Right renal cortex interstitium (tissue), 3 donors: ENCODE measurements at regions not wholly inside any gene's neighbourhood (a gene's known extent, or its start where the extent isn't known, plus 50 kb on each side); places are given as distances from the start of the nearest gene placed in this dataset.
"Not testable (repeated sequence)": the region's sequence is repeated elsewhere in the genome, so short reads cannot be mapped to it uniquely, and the experiment has no call there.

Experiments
- DNase-seq, 3 donors: peaks; one replicate each; pipeline ENCODE4 v3.0.0-alpha.2; 2013; ENCODE audit warnings: low read depth in 3 of 3, low spot score in 2 of 3

DNA sequence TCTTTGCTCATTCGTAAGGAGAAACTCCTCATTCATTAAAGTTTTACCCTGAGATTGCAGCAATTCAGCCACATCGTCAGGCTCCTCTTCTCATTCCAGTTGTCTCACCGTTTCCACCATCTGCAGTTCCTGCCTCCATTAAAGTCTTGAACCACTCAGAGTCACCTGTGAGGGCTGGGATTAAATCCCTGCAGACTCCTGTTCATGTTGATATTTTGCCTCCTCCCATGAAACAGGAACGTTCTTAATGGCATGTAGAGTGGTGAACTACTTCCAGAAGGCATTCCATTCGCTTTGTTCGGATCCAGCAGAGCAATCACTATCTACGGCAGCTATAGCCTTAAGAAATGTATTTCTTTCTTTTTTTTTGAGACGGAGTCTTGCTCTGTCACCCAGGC, 96.5 kb upstream of the FAM20C start:
- no peak for DNase-seq

DNA sequence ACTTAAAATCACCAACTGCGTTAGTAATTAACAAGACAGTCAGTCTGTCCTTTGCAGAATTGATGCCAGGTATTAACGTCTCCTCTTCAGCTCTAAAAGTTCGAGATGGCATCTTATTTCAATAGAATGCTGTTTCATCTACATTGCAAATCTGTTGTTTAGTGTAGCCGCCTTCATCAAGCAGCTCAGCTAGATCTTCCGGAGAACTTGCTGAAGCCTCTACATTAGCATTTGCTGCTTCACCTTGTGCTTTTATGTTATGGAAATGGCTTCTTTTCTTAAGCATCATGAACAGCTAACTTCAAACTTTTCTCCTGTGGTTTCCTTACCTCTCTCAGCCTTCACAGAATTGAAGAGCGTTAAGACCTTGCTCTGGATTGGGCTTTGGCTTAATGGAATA, 95.5 kb upstream of the FAM20C start:
- no peak for DNase-seq

DNA sequence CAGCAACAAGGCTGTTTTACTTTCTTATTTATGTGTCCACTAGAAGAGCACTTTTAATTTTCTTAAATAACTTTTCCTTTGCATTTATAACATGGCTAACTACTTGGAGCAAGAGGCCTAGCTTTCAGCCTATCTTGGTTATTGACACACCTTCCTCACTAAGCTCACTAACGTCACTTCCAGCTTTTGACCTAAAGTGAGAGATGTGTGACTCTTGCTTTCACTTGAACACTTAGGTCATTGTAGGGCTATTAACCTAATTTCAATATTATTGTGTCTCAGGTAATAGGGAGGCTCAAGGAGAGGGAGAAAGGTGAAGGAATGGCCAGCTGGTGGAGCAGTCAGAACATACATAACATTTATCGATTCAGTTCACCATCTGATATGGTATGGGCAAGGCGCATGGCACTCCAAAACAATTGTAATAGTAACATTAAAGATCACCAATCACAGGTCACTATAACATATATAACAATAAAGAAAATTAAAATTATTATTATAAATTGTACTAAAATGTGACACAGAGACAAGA, 95.0 kb upstream of the FAM20C start:
- no peak for DNase-seq

DNA sequence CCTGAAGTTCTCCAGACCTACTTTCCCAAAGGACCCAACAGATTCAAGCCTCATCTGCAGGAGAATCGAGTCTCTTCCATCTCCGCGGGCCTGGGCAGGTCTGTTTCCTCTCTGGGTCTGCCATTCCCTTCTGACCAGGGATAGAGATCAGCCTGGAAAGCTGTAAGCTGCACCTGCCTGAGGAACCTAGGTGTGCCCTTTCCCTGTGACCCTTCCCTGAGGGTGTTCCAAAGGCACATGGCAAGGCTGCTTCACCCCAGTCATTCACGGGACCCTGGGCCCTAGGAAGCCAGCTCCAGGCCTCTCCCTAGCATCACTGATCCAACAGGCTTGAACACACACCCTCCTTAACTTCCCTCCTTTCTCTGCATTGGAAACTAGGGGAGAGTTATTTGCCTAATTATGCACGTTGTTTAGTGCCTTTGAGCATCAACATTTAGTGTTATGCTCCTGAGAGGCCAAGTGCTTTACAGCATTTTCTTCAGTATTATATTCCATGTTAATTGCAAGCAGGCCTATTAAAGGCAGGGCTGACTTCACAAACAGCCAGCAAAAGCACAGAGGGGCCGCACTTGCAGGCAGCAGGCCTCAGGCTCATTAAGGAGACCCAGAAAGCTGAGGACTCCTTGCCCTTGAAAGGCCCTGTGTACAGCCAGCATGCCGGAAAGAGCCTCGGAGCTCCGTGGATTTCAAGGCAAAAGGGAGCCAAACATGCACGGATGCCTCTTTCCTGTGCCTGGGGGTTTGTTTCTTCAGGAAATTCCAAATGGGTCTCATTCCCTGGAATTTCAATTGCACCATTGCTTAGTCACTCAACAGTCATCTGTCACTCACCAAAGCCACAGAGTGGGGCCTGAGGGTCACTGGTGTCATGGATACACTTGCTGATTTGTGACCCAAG, 91.0 kb upstream of the FAM20C start:
- DNase-seq, result no peak

DNA sequence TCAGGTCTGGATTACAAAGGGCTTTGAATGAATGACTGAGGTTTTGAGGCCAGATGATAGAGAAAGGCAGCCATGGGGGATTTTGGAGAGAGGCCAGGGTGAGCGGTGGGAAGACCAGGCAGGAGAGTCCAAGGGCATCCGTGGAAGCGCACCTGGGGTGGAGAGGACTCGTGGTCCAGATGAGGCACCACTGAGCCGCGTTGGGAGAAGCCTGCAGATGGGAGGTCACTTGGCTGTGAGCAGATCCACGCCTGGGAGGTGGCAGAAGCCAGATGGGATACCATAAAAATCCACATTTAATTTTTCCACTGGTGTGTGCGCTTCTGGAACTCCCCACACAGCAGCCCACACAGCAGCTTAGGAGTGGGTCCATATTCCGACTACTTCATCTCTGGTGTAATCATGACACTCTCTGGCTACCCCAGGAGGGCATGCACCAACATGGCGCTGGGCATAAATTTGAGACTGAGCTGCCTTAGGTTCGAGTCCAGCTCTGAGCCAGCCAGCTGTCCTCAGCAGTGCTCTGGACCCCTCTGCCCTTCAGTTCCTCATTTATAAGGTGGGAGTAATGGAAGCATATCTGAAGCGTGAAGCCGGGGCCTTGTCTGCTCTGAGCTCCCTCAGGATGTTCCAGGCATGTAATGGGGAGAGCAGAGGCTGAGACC, 90.2 kb upstream of the FAM20C start:
- DNase-seq, result no peak

DNA sequence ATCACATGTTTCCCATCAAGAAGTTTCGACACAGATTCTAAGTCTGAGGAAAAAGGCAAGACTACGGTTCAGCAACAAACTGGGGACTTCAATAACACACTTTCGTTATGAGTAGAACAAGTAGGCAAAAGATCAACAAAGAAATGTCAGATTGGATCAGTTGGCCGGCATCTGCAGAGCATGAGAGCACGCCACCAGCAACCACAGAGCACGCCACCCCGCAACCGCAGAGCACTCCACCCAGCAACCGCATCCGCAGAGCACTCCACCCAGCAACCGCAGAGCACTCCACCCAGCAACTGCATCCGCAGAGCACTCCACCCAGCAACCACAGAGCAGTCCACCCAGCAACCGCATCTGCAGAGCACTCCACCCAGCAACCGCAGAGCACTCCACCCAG, 89.7 kb upstream of the FAM20C start:
- no peak for DNase-seq

DNA sequence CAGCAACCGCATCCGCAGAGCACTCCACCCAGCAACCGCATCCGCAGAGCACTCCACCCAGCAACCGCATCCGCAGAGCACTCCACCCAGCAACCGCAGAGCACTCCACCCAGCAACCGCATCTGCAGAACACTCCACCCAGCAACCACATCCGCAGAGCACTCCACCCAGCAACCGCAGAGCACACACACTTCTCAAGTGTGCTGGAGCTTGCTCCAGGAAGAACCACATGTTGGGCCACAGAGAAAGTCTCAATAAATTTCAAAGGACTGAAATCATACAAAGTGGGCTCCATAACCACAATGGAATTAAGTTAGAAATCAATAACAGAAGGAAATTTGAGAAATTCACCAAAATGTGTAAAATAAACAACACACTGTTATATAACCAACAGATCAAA, 88.4 kb upstream of the FAM20C start:
- not testable (repeated sequence) for DNase-seq

DNA sequence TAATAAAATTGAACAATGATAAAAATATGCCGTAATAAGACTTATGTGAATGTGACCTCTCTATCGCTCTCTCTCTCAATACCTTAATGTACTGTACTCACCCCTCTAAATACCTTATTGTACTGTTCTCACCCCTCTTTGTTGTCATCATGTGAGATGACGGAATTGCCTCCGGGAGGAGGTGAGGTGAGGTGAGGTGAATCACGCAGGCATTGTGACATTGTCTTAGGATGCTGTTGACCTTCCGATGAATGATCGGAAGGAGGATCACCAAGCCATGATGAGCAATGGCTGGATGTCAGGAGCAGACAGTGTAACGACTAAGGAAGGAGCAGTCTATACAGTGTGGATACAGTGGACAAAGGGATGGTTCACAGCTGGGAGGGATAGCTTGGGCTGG, 87.4 kb upstream of the FAM20C start:
- no peak for DNase-seq

DNA sequence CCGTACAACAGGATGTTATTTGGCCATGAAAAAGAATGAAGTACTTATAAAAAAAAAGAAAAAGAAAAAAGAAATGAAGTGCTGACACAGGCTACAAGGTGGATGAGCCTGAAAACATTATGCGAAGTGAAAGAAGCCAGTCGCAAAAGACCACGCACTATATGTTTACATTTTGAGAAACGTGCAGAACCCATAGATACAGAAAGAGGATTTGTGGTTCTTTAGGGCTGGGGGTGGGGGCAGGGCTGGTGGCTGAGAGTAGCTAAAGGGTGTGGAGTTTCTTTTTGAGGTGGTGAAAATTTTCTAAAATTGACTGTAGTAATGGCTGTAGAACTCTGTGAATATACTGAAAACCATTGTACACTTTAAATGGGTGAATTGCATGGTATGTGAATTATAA, 86.0 kb upstream of the FAM20C start:
- DNase-seq, result no peak

DNA sequence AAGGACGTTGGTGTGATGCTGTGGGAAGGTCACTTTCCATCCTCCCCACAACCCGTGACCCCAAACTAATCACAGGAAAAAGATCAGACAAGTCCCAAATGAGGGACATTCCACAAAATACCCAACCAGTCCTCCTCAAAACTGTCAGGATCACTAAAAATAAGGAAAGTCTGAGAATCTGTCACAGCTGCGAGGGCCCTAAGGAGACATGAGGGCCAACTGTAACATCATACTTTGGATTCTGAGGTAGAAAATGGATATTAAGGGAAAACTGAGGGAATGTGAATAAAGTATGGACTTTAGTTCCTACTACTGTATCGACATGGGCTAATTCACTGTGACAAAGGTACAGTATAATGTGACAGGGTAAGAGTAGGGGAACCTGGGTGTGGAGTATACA, 85.1 kb upstream of the FAM20C start:
- DNase-seq, result no peak

DNA sequence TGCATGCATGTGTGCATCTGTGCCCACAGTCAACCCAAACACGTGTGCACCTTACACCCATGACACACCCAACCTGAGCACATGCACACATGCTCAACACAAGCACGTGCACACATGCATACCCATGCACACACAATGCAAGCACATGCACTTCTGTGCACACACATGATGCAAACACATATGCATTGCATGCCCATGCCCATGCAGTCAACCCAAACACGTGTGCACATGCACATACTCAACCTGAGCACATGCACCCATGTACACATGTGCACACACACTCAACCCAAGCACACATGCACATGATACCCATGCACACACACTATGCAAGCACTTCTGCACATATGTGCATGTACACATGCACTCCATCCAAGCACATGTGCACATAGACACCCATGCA, 84.5 kb upstream of the FAM20C start:
- no peak for DNase-seq

DNA sequence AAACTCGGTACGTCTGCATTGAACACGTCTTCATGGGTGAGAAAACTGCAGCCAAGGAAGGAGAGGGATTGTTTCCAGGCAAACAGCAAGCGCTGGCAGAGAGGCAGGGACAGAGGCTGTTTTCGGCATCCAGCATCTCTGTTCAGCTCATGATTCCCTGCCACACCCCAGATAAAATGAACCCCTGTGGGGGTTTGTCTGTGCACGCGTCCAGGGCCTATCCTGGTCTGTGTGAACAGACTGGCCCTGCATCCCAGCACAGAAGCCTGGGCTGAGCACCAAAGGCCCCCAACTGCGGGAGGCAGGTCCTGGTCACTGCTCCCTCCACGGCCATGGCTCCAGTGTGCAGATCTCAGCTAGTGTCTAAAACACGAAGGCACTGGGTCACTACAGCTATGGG, 83.3 kb upstream of the FAM20C start:
- no peak for DNase-seq

DNA sequence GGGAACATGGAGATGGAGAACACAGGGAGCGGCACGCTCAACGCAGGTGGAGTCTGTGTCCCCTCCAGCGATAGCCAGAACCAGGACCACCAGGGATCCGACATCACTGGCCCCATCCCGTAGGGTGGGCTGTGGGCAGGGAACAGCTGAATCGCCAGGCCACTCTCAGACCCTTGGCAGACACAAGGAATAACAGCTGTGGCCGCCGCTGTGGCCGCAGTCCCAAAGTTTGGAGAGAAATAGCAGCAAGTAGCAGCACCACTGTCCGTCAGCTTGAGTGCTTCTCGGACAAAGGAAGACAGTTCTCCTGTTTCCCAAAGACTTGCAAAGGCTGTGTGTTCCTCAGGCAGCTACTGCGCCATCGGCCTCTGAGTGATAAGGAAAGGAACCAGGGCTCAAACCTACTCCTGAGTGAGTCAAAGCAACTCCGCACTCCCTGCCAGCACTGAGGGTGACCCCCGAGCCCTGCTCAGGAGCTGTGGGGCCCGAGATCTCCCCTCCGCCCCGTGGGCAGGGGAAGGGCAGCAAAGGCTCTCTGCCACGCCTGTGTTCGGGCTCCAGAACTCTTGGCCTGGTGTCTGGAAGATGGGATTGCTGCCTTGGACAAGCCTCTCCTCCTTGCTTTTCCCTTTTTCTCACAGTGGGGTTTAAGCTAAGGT, 82.3 kb upstream of the FAM20C start:
- DNase-seq, result no peak

DNA sequence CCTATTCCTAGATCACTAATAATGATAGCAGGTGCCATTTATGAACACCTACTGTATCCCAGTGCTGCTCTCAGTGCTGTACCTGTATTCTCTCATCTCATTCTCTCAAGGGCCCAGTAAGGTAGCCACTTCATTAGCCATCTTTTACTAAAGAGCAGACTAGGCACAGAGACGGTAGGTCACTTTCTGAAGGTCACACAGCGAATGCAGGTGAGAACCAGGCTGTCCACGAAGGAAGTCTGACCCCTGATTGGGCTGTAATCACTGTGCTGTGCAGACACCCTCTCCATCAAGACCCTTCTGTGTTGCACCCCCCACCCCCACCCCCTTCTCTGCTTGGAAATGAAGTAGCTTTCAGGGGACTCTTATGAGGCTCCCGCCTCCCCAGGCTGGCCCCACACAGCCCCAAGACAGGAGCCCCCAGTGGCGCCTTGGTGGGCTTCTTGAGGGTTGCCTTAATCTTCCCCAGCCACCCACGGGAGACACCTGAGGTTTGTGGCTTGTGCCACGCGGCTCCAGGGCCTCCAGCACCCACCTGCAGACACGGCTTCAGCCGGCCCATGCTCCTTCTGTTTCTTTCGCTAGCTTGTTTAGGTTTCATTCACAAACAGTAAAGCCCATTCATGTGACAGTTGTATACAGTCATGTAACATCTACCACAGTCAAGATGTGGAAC, 81.7 kb upstream of the FAM20C start:
- DNase-seq, result no peak

DNA sequence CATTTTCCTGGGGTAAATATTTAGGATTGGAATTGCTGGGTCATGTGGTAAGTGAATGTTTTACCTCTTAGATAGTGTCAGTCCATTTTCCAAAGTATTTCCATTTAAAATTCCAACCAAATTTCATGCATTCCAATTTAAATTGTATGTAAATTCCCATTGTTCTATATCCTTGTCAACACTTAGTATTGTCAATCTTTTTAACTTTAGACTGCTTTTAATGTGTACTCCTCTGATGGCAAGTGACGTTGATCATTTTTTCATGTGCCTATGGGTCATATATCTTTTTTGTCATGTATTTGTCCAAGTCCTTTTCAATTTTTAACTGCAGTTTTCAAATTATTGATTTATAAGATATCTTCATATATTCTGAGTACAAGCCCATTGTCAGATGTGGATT, 80.8 kb upstream of the FAM20C start:
- DNase-seq, result no peak

DNA sequence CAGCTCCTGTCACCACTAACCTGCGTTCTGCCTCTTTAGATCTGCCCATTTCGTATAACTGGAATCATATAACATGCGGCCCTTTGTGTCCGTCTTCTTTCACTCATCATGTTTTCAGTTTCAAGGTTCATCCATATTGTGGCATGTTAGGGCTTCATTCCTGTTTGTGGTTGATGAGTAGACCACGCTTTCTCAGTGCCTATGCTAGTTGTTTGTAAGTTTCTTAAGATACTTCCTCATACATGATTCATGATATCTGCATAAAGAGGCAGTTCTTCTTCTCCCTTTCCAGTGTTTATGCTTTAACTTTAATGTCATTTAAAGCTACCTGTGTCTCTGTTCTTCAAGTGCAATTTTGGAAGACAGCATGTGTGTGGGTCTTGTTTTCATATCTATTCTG, 79.5 kb upstream of the FAM20C start:
- no peak for DNase-seq

DNA sequence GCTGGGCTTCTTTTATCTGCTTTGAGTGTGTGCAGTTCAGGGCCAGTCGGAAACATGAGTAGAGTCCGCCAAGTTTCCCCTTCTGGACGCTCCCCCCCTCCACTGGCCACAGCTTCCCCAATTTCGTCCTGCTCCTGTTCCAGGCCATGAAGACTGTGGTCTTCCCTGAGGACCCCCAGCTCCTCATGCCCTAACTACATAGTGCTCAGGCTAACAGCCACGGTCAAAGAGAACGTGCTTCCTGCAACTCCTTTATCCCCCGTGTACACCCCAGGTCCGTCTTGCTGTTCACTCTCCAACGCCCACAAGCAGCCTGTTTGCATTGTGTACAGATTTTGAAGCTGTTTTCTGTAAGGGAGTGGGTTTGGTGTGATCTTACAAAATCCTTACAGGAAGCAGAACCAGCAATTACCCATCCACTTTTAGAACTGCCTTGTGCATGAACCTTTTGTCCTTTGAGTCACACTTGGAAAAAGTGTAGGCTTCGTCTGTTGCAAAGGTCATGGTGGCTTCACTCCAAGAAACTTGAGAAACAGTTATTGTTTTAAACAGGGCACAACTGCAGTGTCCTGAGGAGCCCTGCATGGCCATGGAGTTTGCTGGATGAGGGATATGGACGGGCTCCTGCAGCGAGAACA, 77.0 kb upstream of the FAM20C start:
- no peak for DNase-seq

DNA sequence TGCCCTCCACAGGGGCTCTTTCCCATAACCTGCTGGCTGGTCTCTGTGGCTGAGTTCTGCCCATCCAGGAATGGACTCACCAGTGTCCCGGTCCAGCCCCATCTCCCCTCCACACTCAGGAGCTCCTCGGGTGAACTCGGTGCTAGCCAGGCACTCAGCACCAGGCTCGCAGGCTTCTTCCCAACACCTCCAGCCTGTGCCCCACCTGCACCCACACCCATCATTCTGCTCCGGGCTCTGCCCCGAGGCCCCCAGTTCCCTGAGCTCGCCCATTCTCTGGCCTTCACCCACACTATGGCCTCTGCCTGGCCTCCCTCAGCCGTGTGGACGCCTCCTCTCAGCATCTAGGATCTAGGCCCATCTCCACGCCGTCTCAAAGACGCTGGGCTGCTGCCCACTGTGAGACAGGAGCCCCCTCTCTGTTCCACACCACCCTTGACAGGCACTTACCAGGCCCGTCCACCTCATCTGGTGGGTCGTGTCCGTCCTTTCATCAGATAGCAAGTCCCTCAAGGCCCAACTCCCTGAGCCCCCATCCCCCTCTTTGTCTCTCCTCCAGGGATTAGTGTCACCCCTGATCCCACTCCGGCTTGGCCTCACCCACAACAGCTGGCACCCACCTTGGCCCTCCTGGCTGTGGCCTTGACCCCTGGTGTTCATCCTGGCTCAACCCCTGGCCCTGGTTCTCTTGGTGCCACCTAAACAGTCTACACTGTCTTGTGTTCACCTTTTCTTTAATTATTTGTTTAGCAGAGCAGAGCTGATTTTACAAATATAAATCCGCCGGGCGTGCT, 76.0 kb upstream of the FAM20C start:
- no peak for DNase-seq

DNA sequence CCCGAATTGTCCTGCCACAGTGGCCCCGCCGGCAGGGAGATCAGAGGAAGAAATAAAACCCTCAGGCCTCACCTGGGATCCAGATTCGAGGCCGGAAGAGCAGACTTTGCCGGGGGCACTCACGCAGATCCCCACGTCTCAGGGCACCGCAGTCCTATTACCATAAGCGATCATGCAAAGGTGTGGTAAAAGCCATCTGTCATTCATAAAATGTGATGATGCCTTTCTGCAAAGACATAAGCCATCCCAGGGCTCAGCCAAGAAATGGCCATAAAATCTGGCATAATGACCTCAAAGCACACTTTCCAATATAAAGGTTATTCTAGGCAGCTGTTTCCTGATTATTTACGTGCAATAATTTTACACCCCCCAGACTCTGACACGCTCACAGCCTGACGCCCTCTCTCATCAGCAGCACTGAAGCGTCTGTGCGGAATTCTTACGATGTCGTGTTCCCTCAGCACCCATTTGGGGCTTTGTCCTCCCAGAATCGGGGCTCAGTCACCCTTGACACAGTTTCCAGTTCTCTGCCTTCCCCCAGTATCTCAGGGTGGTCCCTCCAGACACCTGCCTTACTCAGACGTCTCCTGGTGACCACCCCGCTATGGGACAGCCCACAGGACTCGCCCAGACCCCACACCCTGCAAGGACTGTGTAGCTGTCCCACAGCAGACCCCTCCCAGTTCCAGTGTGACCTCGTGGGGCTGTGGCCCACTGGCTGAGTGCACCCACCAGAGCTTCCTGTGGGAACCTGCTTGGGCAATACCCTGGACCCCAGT, 74.3 kb upstream of the FAM20C start:
- DNase-seq, result no peak
